GM21381 (cell line): ENCODE measurements at regions not wholly inside any gene's neighbourhood (a gene's known extent, or its start where the extent isn't known, plus 50 kb on each side); places are given as distances from the start of the nearest gene placed in this dataset.
A peak's percentile ranks its signal among the peaks of the same experiment; 100 is the strongest.

Experiments
- ATAC-seq: cut with Tn5 transposase; IDR thresholded peaks from one replicate; pipeline ENCODE4 v1.9.1; 2021; ENCODE audit warnings: mild to moderate bottlenecking, moderate library complexity; ENCODE audit not compliant: unreplicated experiment

DNA sequence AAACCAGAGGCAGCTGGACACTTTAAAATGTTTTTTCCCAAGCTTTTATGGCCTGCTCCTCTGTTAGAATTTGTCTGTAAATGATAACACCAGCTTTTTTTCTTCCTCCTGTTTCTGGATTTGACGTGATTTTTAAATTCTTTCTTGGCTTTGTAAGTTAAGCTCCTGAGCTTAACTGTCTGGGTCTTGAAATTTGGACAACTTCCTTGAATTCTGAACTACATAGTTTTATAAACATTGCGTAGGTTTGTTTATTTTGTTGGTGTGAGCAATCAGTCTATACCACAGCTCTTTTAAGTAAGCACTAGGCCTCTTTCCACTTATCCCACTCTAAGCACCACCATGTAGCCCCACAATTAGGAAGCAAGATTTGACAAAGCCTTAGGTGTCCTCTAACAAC is 144.4 kb upstream of the GUCY1A1 start:
- ATAC-seq, result no peak

DNA sequence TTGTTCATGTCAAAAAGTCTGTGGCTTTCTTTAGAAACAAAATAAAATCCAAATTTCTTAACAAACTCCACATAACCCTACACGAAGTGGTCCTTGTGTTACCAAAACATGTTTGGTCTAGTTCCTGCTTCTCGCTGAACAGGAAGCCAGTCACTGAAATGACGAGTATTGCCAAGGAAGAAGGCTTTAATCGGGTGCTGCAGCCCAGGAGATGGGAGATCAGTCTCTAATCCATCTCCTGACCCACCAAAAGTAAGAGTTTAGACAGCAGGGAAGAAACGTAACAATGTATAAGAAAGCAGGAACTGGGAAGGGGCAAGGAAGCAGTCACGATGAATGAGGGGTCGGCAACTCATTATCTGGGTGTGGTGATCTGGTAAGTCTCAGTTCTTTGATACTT is 144.6 kb upstream of the MAP9 start:
- ATAC-seq, result no peak

DNA sequence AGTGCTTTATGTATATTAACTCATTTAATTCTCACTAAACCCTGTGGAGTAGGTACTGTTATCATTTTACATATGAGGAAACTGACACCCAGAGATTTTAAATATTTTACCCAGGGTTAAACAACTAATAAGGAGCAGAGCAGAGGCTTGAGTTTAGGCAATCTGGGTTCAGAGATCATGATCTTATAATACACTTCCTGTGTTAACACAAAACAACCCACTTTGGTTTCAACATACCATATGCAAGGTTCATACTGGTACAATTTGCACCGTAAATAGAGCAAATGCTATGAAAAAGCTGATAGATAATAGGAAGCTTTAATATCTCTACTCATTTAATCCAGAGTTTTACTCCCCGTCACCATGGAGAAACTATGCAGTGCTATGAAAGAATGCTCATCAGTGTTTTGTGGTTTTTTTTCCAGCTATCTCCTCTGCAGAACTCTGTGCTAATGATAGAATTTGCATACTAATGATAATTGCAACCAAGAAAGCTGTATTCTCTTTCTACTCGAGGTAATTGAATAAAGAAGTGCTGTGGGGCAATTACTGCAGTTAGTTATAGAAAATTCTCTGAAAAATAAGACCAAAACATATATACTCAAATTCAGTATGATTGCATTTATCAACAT is 138.8 kb upstream of the MAP9 start:
- ATAC-seq, result no peak

DNA sequence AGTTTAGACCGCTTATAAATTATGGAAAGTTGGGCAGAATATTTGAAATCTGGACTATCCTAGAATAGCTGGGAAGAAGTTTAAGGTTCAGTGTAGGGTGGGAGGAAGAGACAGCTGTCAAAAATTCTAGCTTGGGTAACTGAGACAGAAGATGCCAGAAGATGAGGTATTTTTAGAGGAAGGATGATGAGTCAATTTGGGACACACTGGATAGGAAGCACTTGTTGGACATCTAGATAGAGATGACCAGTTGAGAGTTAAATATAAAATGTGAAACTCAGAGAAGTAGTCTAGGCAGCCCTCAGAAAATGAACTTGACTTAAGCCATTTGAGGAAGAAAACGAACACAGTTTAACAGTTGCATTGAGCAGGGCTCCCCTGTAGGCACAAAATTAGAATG is 137.9 kb upstream of the MAP9 start:
- no peak for ATAC-seq

DNA sequence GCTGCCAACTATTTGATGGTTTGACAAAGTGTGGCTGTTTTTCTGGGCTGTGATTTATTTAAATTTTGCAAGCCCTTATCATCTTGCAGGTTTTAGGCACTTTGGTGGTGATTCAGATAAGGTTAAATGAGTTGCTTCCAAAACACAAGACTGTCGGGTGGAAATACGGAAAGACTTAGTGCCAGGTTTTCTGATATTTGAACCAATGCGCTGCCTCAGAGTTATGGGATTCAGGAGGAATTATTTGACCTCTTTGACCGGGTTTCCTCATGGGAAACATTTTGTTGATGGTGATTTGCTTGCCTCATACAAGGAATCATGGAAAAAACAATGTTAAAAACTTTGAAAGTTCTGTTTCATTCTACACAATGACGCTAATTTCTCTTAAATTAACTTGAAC is 136.1 kb upstream of the MAP9 start:
- no peak for ATAC-seq

DNA sequence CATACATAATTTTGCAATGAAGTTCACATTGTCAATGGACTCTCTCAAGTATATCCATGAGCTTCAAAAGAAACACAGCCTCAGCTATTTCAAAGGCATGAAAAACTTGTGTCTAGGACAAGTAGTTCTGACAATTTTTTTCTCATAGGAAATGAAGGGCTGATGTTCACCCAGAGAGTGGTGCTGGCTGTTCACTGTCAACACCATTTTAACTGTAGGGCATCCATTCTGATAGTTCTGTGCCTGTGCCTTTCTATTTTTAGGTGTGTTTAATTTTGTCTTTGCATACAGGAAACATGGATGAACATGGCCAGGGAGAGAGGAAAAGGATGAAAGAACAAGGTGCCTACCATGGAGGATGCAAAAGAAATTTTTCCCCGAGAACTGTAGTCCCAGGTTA is 135.3 kb upstream of the MAP9 start:
- ATAC-seq, result no peak

DNA sequence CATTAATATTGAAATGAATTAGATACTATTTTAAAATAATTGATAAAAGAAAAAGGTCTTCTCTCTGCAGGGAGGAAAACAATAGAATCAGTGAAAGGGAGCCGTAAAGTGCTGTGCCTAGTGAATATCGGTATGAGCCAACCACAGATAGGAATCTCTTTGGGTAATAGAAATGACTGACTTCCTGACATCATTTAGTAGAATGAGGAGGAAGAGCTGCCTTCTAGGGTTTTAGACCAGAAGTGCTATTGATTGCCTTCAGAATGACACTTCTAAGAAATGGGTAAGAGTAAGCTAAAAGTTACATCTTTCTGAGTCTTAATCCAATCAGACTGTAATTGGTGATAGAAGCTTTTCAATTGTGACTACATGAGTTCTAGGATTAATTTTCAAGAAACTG is 134.0 kb upstream of the MAP9 start:
- ATAC-seq, result no peak

DNA sequence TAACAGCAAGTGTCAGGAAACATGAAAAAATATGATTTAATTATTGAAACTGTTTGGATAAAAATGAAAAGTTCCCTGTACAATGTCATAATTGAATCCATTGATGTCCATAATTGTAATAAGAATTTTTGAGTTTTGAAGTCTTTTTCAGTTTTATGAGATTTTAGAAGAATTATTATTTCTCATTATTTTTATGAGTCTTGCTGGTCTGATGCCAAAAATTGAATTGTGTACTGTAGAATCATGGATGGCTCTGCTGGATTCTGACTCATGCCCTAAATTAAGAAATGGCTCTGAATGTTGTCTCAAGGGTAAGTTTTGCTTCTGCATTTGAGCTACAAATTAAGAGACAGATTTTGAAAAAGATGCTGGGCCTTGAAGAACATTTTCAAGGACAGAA is 132.8 kb upstream of the MAP9 start:
- no peak for ATAC-seq

DNA sequence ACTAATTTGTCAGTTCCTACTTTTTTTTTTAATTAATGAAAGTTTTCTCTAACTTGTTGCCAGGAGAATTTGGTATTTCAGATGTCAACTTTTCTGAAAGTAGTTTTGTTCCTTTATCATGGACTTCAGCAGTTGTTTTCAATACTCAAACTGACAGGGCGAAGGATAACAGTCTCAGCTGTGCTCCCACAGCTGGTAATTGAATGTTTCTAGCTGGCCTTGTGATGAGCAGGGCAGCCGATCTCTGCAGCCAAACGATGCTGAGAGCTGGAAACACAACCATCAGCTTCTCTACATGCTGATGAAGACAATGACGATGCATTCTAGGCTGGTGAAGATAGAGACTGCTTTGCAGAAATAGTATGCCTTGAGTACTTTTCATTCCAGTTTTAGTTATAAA is 130.0 kb upstream of the MAP9 start:
- ATAC-seq, result no peak

DNA sequence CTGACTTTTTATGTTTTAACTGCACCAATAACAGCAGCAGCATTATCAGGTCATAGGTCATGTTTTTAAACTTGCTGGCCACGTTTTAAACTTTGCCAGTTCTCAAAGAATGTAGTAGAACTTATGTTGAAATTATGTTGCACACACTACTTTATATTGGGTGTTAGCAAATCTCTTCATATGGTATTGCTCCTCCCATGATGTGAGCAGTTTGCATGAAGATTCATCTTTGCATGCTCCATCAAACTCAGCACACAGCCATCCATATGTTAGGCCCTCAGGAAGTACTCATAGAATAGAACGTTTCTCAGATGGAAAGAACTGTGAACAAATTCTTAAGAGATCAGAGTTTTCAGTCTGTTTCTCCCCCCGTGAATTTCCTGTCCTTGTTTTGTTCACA is 128.6 kb upstream of the MAP9 start:
- no peak for ATAC-seq

DNA sequence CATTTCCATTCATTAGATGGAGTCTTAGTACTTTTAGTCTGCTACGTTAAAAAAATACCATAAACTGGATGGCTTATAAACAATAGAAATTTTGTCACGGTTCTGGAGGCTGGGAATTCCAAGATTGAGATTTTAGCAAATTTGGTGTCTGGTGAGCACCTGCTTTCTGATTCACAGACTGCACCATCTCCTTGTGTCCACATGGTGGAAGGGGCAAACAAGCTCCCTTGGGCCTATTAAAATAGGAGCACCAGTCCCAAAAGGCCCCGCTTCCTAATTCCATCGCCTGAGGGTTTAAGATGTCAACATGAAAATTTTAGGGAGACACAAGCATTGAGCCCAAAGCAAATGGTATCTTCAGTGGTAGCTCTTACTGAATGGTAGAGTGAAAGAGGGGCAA is 120.5 kb upstream of the MAP9 start:
- ATAC-seq, result no peak

DNA sequence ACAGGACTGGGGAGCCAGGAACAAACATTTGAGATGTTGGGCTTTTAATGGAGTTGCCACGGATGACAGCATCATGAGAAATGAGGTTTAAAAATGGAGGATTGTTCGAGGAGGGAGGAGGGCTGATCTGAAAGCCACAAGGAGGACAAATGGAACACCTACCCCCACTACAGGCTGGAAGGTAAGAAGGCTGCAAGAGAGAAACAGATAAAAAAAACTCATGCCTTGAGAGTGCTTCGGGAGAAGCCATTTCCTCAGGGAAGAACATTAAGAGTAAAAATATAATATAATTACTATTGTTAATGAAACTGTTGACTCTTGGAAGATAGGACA is 119.5 kb upstream of the MAP9 start:
- ATAC-seq, result no peak

DNA sequence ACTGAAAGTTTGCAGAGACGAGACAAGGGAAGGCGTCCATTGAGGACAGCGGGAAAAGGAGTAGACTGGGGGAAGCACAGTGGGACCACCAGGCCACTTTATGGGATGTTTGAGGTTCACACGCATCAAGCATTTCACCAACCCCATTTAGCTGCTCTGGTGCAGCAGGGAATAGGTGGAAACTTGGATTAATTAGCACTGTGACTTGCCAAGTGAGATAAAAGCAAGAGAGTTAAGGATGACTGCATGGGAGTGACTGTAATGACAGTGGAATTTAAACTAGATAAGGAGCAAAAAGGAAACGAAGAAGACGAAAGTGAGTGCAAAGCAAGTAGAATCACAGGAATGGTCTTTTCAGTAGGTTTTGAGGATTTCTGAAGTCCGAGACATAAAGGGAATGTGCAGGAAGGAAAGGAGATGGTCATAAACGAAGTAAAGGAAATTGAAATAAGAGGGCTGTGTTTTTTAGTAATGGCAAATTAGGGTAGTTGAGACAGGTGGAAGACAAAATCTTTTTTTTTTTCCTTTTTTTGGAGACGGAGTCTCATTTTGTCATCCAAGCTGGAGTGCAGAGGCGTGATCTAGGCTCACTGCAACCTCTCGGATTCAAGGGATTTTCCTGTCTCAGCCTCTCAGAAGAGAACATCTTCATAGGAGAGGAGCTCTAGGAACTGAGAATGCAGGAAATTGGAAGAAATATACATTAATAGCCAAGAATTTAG is 119.0 kb upstream of the MAP9 start:
- no peak for ATAC-seq

DNA sequence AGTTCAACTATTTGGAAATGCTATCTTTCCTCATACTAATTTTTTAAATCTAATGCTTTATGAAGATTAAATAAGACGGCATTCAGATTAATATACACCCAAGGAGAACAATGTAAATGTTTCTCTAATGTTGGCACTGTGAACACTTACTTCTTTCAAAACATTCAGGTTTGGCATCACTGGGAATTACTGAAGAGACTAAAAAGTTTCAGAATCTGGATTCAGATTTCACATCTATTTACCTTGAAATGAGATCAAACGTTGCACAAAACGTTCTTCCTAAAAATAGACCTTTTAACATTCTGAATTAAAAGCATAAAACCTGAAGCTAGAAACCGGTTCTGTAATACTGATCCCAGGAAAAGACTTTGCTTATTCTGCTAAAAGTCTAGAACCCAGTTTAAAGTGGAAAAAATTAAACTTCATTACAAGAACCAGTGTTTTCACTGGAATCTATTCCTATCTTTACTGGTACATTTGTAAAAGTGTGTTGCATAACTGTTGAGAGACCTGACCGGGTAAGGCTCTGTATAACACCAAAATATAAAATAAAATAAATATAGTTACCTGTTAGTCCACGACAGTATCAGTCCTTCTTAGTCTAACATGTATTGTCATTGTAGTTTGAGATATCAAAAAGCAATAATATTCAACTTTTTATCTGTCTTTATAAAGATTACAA is 117.4 kb upstream of the MAP9 start:
- no peak for ATAC-seq

DNA sequence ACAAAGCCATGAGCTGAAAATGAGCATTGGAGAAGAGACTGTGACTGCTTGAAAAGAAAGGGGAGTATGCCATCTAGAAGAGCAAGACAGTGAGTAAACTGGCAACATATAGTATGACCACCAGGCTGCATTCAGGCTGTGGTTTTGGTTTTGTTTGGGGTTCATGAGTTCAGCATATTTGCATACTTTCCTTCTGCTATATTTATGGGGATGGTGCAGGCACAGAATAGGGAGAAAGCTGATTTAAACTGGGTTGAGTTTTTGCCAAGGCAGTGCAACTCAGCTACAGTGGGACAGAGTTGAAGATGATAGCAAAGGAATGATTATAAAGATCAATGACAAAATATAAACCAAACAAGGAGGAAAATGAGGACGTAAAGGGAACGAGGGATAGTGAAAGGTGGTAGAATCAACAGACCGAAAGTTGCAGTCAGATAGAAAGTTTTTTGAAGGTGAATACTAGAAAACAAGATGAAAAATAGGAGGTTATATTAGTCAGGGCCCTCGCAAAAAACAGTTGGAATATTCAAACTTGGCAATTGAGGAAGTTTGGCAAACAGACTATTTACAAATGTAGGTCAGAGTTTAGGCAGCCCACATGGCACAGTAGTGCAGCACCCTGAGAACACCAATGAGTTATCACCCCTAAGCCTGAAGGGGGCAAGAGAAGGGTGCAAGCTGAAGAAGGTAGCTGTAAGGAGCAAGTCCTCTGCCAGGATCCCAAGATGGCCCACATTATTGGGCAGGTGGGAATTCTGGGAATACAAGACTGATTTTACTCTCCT is 114.8 kb upstream of the MAP9 start:
- peak; percentile 98 for ATAC-seq

DNA sequence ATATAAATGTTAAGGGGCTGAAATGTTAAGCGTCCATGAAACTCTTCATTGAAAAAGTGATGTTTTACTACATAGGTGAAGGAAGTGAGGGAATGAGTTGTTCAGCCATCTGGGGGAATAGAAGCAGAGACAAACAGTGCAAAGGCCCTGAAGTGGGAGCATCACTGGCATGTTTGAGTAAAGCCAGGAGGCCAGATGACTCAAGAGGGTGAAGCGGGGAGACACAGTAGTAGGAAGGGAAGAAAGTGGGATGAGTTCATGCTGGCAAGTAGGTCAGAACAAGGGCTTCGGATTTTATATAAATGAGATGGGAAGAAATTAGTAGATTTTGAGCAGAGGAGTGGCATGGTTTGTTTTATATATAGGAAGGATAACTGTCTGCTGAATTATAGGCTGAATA is 112.5 kb upstream of the MAP9 start:
- no peak for ATAC-seq

DNA sequence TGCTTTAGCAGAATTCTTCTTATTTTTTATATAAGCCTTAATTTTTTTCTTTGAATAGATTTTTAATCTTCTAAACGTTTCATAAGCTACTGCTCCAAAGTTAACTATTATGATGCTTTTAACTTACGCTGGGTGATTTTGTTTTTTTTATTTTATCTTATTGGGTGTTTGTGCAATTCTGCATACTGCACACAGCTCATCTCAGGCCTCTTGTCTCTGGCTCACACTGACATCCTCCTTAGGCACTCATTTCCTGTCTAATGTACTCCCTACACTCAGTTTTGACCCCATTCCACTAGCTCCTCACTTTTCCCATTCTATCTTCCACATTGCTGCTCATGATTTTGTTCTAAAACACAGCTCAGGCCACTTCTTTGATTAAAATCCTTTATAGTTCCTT is 111.9 kb upstream of the MAP9 start:
- ATAC-seq, result no peak

DNA sequence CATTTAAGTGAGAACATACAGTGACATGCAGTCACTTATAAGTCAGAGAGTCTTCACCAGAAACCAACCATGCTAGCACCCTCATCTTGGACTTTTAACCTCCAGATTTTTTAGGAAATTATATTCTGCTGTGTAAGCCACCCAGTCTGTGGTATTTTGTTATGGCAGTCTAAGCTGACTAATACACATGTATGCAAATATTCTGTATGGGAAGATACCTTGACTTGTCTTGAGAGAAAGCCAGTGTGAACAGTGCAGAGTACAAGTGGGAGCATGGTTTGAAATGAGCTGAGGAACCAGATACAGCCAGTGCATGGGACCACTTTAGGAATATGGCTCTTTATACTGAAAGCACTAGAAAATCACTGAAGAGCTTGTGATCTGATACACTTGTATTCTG is 110.4 kb upstream of the MAP9 start:
- no peak for ATAC-seq

DNA sequence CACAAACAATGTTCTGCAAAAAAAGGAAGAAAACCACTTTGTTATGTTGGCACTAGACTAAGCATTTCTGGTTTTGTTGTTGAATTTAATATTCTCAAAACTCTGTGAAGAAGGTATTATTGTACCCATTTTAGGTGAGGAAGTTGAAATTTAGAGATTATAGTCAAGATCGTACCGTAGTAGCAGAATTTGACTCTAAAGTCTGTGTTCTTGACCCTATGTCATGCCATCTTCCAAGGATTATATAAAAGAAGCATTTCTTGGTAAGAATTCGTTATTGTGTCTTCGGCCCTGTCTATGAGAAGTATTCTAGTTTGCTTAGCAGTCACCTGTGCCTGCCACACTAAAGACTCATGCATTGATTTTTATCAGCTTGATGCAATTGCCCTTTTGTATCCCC is 104.4 kb upstream of the MAP9 start:
- ATAC-seq, result no peak

DNA sequence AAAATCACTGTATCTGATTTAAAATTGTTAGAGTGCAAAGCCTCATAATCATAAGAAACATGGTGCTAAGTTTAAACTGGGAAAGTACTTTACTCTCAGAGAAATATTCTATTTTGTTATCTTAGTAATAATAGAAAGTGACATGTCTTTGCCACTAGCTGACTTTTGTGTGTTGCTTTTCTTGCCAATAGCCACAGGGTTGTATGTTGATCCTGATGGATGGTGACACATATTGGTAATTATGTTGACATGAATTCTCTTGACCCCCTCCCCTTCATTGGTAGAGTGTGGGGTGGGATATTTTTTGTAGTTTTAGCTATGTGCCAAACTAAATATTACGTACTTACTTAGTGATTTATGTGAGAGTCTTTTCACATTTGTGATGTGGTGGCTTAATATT is 103.1 kb upstream of the MAP9 start:
- no peak for ATAC-seq

DNA sequence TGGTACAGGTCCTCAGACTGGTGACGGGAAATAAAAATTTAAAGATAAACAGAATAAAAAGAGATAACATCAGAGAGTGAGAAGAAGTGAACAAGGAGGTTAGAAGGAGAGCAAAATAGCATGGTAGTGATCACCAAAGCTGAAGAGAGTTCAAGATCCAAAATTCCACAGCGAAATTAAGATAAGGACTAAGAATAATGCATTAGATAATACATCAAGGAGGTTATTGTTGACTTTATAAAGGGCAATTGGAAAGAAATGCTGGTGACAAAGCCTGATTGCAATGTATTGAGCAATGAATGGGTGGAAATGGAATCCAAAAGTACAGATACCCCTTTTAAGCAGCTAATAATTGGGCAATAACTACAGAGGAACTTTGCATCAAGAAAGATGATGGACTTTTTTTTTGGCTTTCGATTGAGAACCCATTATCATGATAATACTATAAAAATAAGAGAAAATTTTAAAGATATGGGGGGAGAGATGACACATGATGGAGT is 101.6 kb upstream of the MAP9 start:
- ATAC-seq, result no peak

DNA sequence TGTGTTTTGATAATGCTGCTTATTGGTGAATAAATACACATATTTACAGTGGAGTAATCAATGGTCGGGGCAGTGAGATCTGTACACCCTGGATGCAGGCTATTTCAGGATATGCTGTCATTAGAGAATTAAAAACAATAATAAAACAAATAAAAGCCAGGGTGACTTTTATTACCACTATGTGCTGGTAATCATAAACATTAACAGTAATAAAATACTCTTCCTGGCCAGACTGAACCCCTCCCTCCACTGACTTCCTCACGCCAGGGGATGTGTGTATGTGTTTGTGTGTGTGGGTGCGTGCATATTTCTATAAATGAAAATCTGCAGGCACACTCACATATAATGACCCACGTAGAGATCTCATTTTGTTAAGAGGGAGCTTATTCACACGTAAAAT is 98.0 kb upstream of the MAP9 start:
- no peak for ATAC-seq
